LNCAP (cell line): ENCODE measurements at regions not wholly inside any gene's neighbourhood (a gene's known extent, or its start where the extent isn't known, plus 50 kb on each side); places are given as distances from the start of the nearest gene placed in this dataset.

ENCODE experiments used
- TF ChIP-seq, protein P1 (sequence below): fragments of 450-650 bp; IDR thresholded peaks from 2 replicates; pipeline ENCODE4 v1.5.1; 2017; ENCODE audit warnings: mild to moderate bottlenecking

DNA sequence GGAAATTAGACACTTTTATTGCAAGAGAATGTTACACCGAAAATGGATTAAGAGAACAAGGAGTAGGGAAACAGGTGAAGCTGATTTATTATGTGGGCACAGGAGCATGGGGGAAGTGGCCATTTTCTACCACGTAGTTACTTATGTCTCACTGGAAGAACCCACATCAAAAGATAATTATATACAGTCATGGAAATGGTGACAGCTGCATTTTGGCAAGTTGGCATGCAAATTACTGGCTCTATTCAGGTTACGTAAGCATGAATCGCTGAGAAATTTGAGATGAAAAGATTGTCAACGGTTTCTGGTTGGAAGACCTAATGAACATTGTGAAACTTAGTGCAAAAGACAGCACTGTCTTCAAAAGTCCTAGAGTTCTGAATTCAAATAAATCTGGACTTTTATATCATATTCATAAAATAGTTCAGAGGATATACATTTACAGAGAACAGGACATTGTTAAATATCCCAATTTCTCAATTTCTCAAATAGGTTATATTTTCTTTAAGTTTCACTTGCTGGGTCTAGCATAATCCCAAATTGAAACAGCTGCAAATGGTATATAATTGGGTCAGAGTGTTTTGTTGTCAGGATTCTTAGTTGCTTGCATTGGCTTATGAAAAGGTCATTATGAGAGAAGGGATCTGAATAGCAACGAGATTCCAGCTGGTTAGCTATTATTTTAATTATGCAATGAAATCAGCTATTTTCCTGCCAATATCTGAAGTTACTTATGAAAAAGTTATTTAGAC is 567.8 kb downstream of the ZPLD1 start:
- TF ChIP-seq, protein P1, sequence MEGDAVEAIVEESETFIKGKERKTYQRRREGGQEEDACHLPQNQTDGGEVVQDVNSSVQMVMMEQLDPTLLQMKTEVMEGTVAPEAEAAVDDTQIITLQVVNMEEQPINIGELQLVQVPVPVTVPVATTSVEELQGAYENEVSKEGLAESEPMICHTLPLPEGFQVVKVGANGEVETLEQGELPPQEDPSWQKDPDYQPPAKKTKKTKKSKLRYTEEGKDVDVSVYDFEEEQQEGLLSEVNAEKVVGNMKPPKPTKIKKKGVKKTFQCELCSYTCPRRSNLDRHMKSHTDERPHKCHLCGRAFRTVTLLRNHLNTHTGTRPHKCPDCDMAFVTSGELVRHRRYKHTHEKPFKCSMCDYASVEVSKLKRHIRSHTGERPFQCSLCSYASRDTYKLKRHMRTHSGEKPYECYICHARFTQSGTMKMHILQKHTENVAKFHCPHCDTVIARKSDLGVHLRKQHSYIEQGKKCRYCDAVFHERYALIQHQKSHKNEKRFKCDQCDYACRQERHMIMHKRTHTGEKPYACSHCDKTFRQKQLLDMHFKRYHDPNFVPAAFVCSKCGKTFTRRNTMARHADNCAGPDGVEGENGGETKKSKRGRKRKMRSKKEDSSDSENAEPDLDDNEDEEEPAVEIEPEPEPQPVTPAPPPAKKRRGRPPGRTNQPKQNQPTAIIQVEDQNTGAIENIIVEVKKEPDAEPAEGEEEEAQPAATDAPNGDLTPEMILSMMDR, result no peak

DNA sequence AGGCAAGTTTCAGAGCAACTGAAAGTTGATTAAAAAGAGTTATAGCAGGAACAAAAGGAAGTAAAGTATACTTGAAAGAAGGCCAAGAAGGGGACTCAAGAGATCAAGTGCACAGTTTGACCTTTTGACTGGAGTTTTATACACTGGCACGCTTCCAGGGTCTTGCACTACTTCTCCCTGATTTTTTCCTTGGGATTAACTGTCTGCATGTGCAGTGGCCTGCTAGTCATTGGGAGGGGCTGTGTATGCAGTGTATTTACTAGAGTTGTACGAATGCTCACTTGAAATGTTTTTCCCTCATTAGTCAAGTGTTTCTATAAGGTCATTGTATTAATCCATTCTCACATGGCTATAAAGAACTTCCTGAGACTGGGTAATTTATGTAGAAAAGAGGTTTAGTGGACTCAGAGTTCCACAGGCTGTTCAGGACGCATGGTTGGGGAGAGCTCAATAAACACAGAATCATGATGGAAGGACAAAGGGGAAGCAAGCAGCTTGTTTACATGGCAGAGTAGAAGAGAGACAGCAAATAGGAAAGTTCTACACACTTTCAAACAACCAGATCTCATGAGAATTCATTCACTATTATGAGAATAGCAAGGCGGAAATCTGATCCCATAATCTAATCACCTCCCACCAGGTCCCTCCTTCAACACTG is 571.8 kb downstream of the ZPLD1 start:
- TF ChIP-seq, protein P1, result no peak

DNA sequence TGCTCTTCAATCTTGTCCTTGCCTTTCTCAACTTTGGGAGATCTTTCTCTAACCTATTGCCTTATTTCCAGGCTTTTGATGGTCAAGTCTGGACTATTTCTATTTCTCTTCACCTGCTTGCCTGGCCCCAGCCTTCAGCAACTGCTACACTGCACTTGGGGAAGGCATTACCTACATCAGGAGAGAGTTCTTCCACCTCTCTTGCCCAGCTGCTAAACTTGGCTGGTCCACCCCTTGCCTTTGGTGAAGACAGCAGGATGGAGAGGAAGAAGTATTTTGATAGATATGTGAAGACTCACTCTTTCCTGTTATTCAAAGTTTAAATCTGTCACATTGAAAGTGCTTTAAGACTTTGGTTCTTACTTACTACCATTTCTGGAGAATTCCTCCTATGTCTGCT is 574.8 kb downstream of the ZPLD1 start:
- TF ChIP-seq, protein P1, result no peak

DNA sequence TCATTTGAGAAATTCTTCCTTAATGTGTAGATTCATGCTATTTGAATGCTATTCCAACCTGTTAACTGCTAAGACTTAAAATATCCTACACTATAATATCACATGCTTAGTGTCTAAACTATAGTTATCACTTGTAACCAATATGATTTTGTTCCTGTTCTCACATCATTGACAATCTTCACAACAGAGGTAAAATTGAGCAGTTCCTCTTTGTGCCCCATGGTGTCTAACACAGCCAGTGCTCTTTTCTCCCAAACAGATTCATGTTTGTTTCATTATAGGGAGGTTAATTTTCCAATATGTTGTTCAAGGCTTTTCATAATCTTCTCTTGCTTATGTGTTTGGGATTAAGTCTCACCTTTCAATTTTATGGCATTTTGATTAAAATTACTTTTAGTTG is 591.1 kb downstream of the ZPLD1 start:
- TF ChIP-seq, protein P1, result no peak

DNA sequence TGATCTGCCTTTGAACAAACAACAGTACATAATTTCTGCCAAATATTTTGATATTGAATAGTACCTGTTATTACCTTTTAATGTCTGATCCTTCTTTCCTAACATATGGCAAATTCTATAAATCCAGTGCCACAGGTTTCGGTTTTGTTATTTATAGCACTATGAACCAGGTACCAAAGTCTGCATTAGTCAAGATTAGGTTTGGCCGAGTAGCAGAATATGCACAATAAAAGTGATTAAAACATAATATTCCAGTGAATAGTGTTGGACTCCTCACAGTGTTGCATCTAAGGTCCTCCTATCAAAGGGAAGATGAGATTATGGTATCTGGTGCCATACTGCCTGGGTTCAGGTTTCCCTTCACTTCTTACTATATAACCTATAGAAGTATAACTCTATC is 599.0 kb downstream of the ZPLD1 start:
- TF ChIP-seq, protein P1, result no peak

DNA sequence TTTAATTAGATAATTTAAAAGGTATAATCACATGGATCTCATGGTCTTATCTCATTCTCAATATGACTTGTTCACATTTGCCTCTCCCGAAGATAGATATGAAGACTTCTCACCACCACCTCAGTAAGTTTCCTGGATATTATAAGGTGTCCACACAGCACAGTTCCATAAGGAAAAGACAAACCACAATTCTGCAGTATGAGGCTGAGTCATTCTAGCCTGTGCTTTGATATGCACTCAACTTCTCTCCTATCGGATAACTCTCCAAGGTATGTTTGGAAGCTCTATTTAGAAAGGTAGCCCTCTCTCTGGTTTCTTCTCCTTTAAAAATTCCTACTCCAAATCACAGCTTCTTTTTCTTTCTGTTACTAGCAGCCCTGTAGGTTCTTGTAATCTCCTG is 612.8 kb downstream of the ZPLD1 start:
- TF ChIP-seq, protein P1, result no peak

DNA sequence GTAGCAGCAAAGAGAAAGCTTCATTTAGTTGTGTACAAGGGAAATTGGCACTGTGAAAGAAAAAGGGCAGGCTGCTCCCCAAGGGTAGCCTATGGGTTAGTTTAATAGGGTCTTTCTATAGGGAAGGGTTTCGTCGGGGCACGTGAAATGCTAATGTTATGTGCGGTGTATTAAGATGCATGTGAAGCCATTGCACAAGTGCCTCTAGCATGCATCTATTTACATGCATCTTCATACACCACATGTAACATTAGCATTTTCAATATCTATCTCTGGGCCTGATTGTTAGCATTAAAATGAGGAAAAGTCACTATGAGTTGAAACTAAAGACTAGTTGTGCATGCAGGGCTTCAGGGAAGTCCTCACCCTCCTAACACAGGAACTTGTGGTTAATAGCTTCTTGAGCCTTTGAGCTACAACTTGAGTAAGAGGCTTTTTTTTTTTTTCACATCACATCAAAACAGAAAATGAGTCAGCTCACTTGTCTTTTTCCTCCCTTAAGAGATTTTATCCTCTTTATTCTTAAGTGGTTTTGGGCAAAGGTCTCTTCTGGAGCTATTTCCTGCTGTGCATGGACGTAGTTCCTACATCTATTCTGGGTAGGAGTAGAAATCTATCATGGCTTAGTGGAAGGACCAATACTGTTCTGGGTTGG is 613.4 kb downstream of the ZPLD1 start:
- TF ChIP-seq, protein P1, result no peak
